A549 (cell line): ENCODE measurements at regions not wholly inside any gene's neighbourhood (a gene's known extent, or its start where the extent isn't known, plus 50 kb on each side); places are given as distances from the start of the nearest gene placed in this dataset.

ENCODE experiments used
- ATAC-seq, 2 experiments: fragments of 200-7000 bp in 1 of 2; fragments of >200 bp in 1 of 2; cut with Nextera tagmentation in 1 of 2; cut with Tn5 transposase in 1 of 2; 3 replicates each; pipeline versions ENCODE4 v1.8.0 to v1.9.1; 2018 to 2020; ENCODE audit warnings: mild to moderate bottlenecking in 1 of 2, moderate library complexity in 1 of 2
- CTCF ChIA-PET: fragments of 300-600 bp; sonication (Branson Sonifier 250); formaldehyde crosslinking; extraction: SDS; loops from one replicate; lab custom pipeline; 2021; ENCODE audit warnings: antibody characterized with exemption, inconsistent platforms; lab: Yijun Ruan, JAX
- POLR2A ChIA-PET: fragments of 350-600 bp; formaldehyde crosslinking; extraction: SDS; loops from one replicate; lab custom pipeline; 2021; ENCODE audit warnings: antibody characterized with exemption, inconsistent platforms; lab: Yijun Ruan, JAX
- DNase-seq, 2 experiments: peaks; one replicate each; pipeline versions ENCODE4 v3.0.0 to v3.0.0-alpha.2; 2011 to 2016; ENCODE audit warnings: low read depth in 1 of 2, low spot score in 1 of 2
- FAIRE-seq: peaks from 2 replicates; lab custom pipeline; 2011; peaks lifted over from hg19 to GRCh38; lab: Jason Lieb, UNC
- H3K27ac ChIP-seq, 2 experiments: fragments of >200 bp; sonication (Bioruptor Twin); formaldehyde crosslinking; 3 replicates each; pipeline ENCODE4 v1.5.1; 2016 to 2017
- H3K4me1 ChIP-seq: fragments of >200 bp; sonication (Bioruptor Twin); formaldehyde crosslinking; 3 replicates; pipeline ENCODE4 v1.6.1; 2016
- H3K4me2 ChIP-seq: fragments of >200 bp; sonication (Bioruptor Twin); formaldehyde crosslinking; 3 replicates; pipeline ENCODE4 v1.6.1; 2016
- H3K4me3 ChIP-seq: fragments of >200 bp; sonication (Bioruptor Twin); formaldehyde crosslinking; 3 replicates; pipeline ENCODE4 v1.5.1; 2016
- H3K9me3 ChIP-seq: fragments of >200 bp; sonication (Bioruptor Twin); formaldehyde crosslinking; 3 replicates; pipeline ENCODE4 v1.6.1; 2016
- BHLHE40 ChIP-seq: IDR thresholded peaks from 2 replicates; pipeline ENCODE4 v1.6.1; 2012; ENCODE audit warnings: low read depth, low read length, inconsistent platforms
- CEBPB ChIP-seq, 2 experiments: fragments of >200 bp in 1 of 2; sonication (Bioruptor Twin) in 1 of 2; formaldehyde crosslinking in 1 of 2; IDR thresholded peaks; 2 replicates each; pipeline ENCODE4 v1.6.1; 2012 to 2016
- CHD2 ChIP-seq: fragments of 150-350 bp; IDR thresholded peaks from 2 replicates; pipeline ENCODE4 v1.6.1; 2014; ENCODE audit warnings: low read length; ENCODE audit not compliant: partially characterized antibody
- CHD4 ChIP-seq: fragments of 200-600 bp; sonication (generic); IDR thresholded peaks from 2 replicates; pipeline ENCODE4 v1.6.1; 2016; ENCODE audit warnings: antibody characterized with exemption, mild to moderate bottlenecking, borderline replicate concordance
- EHF ChIP-seq: fragments of 250-450 bp; sonication (Bioruptor Pico); IDR thresholded peaks from 2 replicates; pipeline ENCODE4 v1.5.0; 2020; ENCODE audit warnings: mild to moderate bottlenecking
- EHMT2 ChIP-seq: fragments of 200-600 bp; sonication (generic); IDR thresholded peaks from 2 replicates; pipeline ENCODE4 v1.6.1; 2016; ENCODE audit warnings: antibody characterized with exemption, low read depth, mild to moderate bottlenecking, moderate library complexity
- ESRRA ChIP-seq: fragments of 150-350 bp; IDR thresholded peaks from 2 replicates; pipeline ENCODE4 v1.6.1; 2014; ENCODE audit warnings: mild to moderate bottlenecking, low read length, borderline replicate concordance
- GATA3 ChIP-seq: IDR thresholded peaks from 2 replicates; pipeline ENCODE4 v1.6.1; 2012; ENCODE audit warnings: borderline replicate concordance
- HOXB13 ChIP-seq: fragments of 250-450 bp; sonication (Bioruptor Pico); IDR thresholded peaks from 2 replicates; pipeline ENCODE4 v1.5.0; 2020; ENCODE audit warnings: low read depth, mild to moderate bottlenecking, moderate library complexity
- JUNB ChIP-seq: fragments of >200 bp; sonication (Bioruptor Twin); formaldehyde crosslinking; IDR thresholded peaks from 2 replicates; pipeline ENCODE4 v1.6.1; 2016
- KDM1A ChIP-seq: fragments of 200-600 bp; sonication (generic); IDR thresholded peaks from 2 replicates; pipeline ENCODE4 v1.6.1; 2016; ENCODE audit warnings: low read depth, mild to moderate bottlenecking
- MAFK ChIP-seq: fragments of 450-650 bp; IDR thresholded peaks from 2 replicates; pipeline ENCODE4 v1.6.1; 2014; ENCODE audit not compliant: partially characterized antibody
- MAZ ChIP-seq: fragments of 150-350 bp; IDR thresholded peaks from 2 replicates; pipeline ENCODE4 v1.6.1; 2014; ENCODE audit warnings: antibody characterized with exemption, low read depth, low read length, borderline replicate concordance
- NPAS2 ChIP-seq: fragments of 250-450 bp; sonication (Bioruptor Pico); IDR thresholded peaks from 2 replicates; pipeline ENCODE4 v1.8.0; 2022; ENCODE audit warnings: mild to moderate bottlenecking, moderate library complexity, borderline replicate concordance
- PHF8 ChIP-seq: fragments of 200-600 bp; sonication (generic); IDR thresholded peaks from 2 replicates; pipeline ENCODE4 v1.6.1; 2016; ENCODE audit warnings: low read depth, mild to moderate bottlenecking, antibody characterized with exemption, moderate library complexity, borderline replicate concordance
- RAD21 ChIP-seq, 2 experiments: fragments of >200 bp in 1 of 2; sonication (Bioruptor Twin) in 1 of 2; formaldehyde crosslinking in 1 of 2; IDR thresholded peaks in 1 of 2; conservative IDR thresholded peaks in 1 of 2; 2 replicates in 1 of 2; 3 replicates in 1 of 2; pipeline ENCODE4 v1.6.1; 2012 to 2018; ENCODE audit warnings: inconsistent platforms in 1 of 2
- SMC3 ChIP-seq: fragments of >200 bp; sonication (Bioruptor Twin); formaldehyde crosslinking; IDR thresholded peaks from 3 replicates; pipeline ENCODE4 v1.6.1; 2018; ENCODE audit warnings: inconsistent platforms
- TFCP2L1 ChIP-seq: fragments of 250-450 bp; sonication (Bioruptor Pico); IDR thresholded peaks from 2 replicates; pipeline ENCODE4 v1.5.0; 2021; ENCODE audit warnings: mild to moderate bottlenecking
- ZC3H11A ChIP-seq: fragments of 450-650 bp; IDR thresholded peaks from 2 replicates; pipeline ENCODE4 v1.6.1; 2014; ENCODE audit warnings: antibody characterized with exemption, mild to moderate bottlenecking
- ZNF302 ChIP-seq: fragments of 250-450 bp; sonication (Bioruptor Pico); IDR thresholded peaks from 2 replicates; pipeline ENCODE4 v1.9.0; 2021; ENCODE audit warnings: inconsistent platforms, mild to moderate bottlenecking, moderate library complexity
- WGBS: methylation state at CpG from one replicate; pipeline ENCODE4 v1.1.6; 2017; ENCODE audit errors: missing lambda C conversion rate; 5-methylcytosine and 5-hydroxymethylcytosine counted together
- TF ChIP-seq, protein P1 (sequence below): fragments of 450-650 bp; IDR thresholded peaks from 2 replicates; pipeline ENCODE4 v1.6.1; 2014; ENCODE audit warnings: antibody characterized with exemption
- TF ChIP-seq, protein P2 (sequence below): fragments of 250-450 bp; sonication (Bioruptor Pico); IDR thresholded peaks from 2 replicates; pipeline ENCODE4 v1.5.0; 2020; ENCODE audit warnings: low read depth, mild to moderate bottlenecking, moderate library complexity
- TF ChIP-seq, protein P3 (sequence below): IDR thresholded peaks from 2 replicates; pipeline ENCODE4 v1.6.1; 2012; ENCODE audit warnings: low read depth, borderline replicate concordance
- TF ChIP-seq, protein P4 (sequence below): fragments of >200 bp; sonication (Bioruptor Twin); formaldehyde crosslinking; IDR thresholded peaks from 2 replicates; pipeline ENCODE4 v1.6.1; 2016
- TF ChIP-seq, protein P5 (sequence below): IDR thresholded peaks from 2 replicates; pipeline ENCODE4 v1.6.1; 2012
- TF ChIP-seq, protein P6 (sequence below): IDR thresholded peaks from 2 replicates; pipeline ENCODE4 v1.6.1; 2012
- TF ChIP-seq, protein P7 (sequence below): fragments of >200 bp; sonication (Bioruptor Twin); formaldehyde crosslinking; IDR thresholded peaks from 3 replicates; pipeline ENCODE4 v1.5.1; 2016

DNA sequence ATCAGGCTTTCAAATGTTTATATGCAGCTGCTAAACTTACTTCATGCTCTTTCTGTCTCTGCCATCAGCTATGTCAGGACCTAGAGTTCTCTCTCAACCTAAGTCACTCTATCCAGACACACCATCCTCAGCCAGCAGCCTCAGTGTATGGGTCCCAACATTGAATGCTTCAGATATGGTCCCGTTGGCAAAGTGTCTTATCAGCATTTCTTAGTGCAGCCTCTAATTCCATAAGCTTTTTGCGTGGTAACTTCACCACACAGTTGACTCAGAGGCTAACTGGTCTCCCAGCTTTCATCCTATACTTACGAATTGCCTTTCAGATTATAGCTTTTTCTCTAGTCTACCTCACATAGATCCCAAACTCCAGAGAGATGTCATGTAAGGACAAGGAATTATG is 402.9 kb upstream of the EEF2KMT start:
- no peak overlapping the region for H3K4me3 ChIP-seq
- H3K4me2 ChIP-seq = no peak overlapping the region
- ChIA-PET POLR2A (no interaction called here), CTCF (interaction anchor here (1.1 kb wide), 1 partner anchor 115 kb away, joined by 6 read pairs; no protein-coding TSS in a partner anchor)
- H3K27ac ChIP-seq = no peak overlapping the region
- TF ChIP-seq MAFK (peak; percentile 78), ESRRA (no peak)
- FAIRE-seq = no peak
- no peak for DNase-seq
- ATAC-seq = no peak
- H3K9me3 ChIP-seq = no peaks in the 10 kb centered on the region
- 0% methylated on average over 3 of the region's 3 CpGs for WGBS
- no peaks in the 10 kb centered on the region for H3K4me1 ChIP-seq

DNA sequence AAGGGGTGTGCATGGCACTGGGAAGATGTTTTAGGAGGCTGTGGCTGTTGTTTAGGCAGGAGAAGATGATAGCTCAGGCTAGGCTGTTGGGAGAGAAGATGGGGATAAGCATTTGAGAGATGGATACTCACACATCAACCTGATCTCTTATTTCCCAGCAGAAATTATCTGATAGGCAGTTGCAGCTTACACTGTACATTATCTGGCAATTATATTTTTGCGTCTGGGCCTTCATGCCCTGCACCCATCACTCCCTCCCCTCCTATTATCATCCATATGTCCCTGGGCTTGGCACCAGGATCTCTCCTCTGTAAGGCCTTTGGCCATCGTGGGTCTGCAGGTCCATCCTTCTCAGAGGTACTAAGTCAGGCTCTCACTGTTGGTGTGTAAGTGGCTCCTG is 401.0 kb upstream of the EEF2KMT start:
- no peak for DNase-seq
- TF ChIP-seq, protein P1, sequence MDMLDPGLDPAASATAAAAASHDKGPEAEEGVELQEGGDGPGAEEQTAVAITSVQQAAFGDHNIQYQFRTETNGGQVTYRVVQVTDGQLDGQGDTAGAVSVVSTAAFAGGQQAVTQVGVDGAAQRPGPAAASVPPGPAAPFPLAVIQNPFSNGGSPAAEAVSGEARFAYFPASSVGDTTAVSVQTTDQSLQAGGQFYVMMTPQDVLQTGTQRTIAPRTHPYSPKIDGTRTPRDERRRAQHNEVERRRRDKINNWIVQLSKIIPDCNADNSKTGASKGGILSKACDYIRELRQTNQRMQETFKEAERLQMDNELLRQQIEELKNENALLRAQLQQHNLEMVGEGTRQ = no peak
- no peak for TF ChIP-seq CEBPB (IDR thresholded peaks at IDR 0.05)
- no peak for TF ChIP-seq GATA3
- TF ChIP-seq JUNB = no peak
- no peak for TF ChIP-seq MAZ
- TF ChIP-seq, protein P2, sequence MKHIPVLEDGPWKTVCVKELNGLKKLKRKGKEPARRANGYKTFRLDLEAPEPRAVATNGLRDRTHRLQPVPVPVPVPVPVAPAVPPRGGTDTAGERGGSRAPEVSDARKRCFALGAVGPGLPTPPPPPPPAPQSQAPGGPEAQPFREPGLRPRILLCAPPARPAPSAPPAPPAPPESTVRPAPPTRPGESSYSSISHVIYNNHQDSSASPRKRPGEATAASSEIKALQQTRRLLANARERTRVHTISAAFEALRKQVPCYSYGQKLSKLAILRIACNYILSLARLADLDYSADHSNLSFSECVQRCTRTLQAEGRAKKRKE (CRISPR knock-in tag) = no peak
- TF ChIP-seq EHF (CRISPR knock-in tag) = no peak
- TF ChIP-seq, protein P3, sequence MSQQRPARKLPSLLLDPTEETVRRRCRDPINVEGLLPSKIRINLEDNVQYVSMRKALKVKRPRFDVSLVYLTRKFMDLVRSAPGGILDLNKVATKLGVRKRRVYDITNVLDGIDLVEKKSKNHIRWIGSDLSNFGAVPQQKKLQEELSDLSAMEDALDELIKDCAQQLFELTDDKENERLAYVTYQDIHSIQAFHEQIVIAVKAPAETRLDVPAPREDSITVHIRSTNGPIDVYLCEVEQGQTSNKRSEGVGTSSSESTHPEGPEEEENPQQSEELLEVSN = no peak
- TF ChIP-seq, protein P4, sequence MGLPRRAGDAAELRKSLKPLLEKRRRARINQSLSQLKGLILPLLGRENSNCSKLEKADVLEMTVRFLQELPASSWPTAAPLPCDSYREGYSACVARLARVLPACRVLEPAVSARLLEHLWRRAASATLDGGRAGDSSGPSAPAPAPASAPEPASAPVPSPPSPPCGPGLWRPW = no peak
- no peak for TF ChIP-seq SMC3
- no peak for TF ChIP-seq ZC3H11A
- no peak for TF ChIP-seq CHD2
- POLR2A ChIA-PET = no interaction called here
- H3K4me1 ChIP-seq = no peaks in the 10 kb centered on the region
- H3K4me3 ChIP-seq = no peak overlapping the region
- H3K9me3 ChIP-seq = no peaks in the 10 kb centered on the region
- no peak for ATAC-seq
- H3K27ac ChIP-seq = no peak overlapping the region
- FAIRE-seq = no peak
- CTCF ChIA-PET = interaction anchor here (1.3 to 2.5 kb wide), 2 partner anchors 12 to 117 kb away, joined by 4 to 7 read pairs; no protein-coding TSS in a partner anchor
- 9% methylated on average over 2 of the region's 2 CpGs for WGBS
- H3K4me2 ChIP-seq = no peak overlapping the region

DNA sequence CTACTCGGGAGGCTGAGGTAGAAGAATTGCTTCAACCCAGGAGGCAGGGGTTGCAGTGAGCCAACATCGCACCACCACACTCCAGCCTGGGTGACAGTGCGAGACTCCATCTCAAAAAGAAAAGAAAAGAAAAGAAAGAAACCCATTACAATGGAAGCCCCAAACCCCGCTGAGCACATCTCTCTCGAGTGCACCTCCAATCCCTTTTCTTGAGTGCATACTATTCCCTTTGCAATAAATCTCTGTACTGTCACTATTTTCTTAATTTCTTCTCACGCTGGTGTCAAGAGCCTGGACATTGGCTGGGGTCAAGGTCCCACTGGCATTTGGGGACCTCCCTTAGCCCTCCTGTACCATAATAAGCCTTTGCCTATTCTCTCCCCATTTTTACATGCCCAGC is 398.4 kb upstream of the EEF2KMT start:
- ATAC-seq = no peak
- ChIA-PET POLR2A (no interaction called here), CTCF (interaction anchor here (0.6 to 2.5 kb wide), 3 partner anchors 10 to 120 kb away, joined by 3 to 7 read pairs (median 4); no protein-coding TSS in a partner anchor)
- Histone ChIP-seq H3K4me1 (no peaks in the 10 kb centered on the region), H3K4me3 (no peak overlapping the region), H3K9me3 (no peaks in the 10 kb centered on the region), H3K27ac (no peak overlapping the region), H3K4me2 (no peak overlapping the region)
- no peak for TF ChIP-seq CHD4
- no peak for TF ChIP-seq PHF8
- no peak for TF ChIP-seq NPAS2 (CRISPR knock-in tag)
- no peak for TF ChIP-seq ZNF302 (CRISPR knock-in tag)
- TF ChIP-seq GATA3 = no peak
- no peak for DNase-seq
- FAIRE-seq = no peak
- 0% methylated on average over 6 of the region's 6 CpGs for WGBS

DNA sequence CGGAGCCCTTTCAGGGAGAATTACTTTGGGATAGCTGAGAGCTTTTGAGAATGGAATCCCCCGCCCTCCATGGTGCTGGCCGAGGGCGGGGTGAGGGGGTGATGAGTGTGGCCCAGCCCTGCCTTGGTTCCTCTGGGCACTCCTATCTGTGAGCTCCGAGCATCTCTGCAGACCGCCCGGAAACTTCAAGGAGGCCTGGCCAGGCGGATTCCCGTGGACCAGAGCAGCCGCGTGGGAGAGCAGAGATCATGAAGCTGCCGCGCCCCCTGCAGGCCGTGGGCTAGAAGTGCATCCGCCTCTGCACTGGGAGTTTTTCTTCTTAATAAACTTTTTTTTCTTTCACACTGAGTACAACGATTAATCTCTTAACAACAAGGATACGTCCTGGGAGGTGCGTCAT is 392.9 kb upstream of the EEF2KMT start:
- DNase-seq (peak; percentile 9 to 48), FAIRE-seq (no peak), ATAC-seq (peak in 1 of 2 experiments; percentile 73; a peak in 3 of 6 replicates)
- no peaks in the 10 kb centered on the region for H3K4me1 ChIP-seq
- no peaks in the 10 kb centered on the region for H3K9me3 ChIP-seq
- CTCF ChIA-PET = interaction anchor here (0.6 to 2.7 kb wide), 14 partner anchors 11 to 253 kb away, joined by 3 to 11 read pairs (median 3); no protein-coding TSS in a partner anchor
- H3K27ac ChIP-seq = no peak overlapping the region
- H3K4me3 ChIP-seq = no peak overlapping the region
- 5% methylated on average over 18 of the region's 18 CpGs for WGBS
- POLR2A ChIA-PET = no interaction called here
- H3K4me2 ChIP-seq = no peak overlapping the region
- no peak for TF ChIP-seq BHLHE40
- TF ChIP-seq, protein P5, sequence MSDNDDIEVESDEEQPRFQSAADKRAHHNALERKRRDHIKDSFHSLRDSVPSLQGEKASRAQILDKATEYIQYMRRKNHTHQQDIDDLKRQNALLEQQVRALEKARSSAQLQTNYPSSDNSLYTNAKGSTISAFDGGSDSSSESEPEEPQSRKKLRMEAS = 0 out of 2 replicates have a peak, but pooled peaks have one; percentile 23
- TF ChIP-seq TFCP2L1 = no peak
- no peak for TF ChIP-seq EHMT2
- TF ChIP-seq HOXB13 (CRISPR knock-in tag) = no peak
- TF ChIP-seq KDM1A = no peak
- TF ChIP-seq RAD21 (conservative IDR thresholded peaks at IDR 0.05 in 1 of 2, IDR thresholded peaks at IDR 0.05 in 1 of 2) = peak; percentile 33 to 64; a peak in 2 of 5 replicates
- TF ChIP-seq, protein P6, sequence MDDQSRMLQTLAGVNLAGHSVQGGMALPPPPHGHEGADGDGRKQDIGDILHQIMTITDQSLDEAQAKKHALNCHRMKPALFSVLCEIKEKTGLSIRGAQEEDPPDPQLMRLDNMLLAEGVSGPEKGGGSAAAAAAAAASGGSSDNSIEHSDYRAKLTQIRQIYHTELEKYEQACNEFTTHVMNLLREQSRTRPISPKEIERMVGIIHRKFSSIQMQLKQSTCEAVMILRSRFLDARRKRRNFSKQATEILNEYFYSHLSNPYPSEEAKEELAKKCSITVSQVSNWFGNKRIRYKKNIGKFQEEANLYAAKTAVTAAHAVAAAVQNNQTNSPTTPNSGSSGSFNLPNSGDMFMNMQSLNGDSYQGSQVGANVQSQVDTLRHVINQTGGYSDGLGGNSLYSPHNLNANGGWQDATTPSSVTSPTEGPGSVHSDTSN = no peak
- TF ChIP-seq, protein P7, sequence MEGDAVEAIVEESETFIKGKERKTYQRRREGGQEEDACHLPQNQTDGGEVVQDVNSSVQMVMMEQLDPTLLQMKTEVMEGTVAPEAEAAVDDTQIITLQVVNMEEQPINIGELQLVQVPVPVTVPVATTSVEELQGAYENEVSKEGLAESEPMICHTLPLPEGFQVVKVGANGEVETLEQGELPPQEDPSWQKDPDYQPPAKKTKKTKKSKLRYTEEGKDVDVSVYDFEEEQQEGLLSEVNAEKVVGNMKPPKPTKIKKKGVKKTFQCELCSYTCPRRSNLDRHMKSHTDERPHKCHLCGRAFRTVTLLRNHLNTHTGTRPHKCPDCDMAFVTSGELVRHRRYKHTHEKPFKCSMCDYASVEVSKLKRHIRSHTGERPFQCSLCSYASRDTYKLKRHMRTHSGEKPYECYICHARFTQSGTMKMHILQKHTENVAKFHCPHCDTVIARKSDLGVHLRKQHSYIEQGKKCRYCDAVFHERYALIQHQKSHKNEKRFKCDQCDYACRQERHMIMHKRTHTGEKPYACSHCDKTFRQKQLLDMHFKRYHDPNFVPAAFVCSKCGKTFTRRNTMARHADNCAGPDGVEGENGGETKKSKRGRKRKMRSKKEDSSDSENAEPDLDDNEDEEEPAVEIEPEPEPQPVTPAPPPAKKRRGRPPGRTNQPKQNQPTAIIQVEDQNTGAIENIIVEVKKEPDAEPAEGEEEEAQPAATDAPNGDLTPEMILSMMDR = peak; percentile 38
